ENCODE measurements at regions not wholly inside any gene's neighbourhood (a gene's known extent, or its start where the extent isn't known, plus 50 kb on each side); places are given as distances from the start of the nearest gene placed in this dataset.
"Not testable (repeated sequence)": the region's sequence is repeated elsewhere in the genome, so short reads cannot be mapped to it uniquely, and the experiment has no call there.

DNA sequence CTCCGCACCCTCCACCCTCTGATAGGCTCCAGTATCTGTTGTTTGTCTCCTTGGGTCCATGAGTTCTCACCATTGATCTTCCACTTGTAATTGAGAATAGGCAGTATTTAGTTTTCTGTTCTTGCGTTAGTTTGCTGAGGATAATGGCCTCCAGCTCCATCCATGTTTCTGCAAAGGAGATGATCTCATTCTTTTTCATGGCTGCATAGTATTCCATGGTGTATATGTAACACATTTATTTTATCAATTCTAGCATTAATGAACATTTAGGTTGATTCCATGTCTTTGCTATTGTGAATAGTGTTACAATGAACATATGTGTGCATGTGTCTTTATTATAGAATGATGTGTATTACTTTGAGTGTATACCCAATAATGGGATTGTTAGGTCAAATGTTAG, 814.6 kb upstream of the FRG1 start:
- no peak for DNase-seq (ENCODE audit: low read depth in 4 of 4, low spot score in 3 of 4)

GRCh38 chr4:189128341-189128740, 812.3 kb upstream of the FRG1 start:
- DNase-seq (ENCODE audit: low read depth in 4 of 4, low spot score in 3 of 4): no peak

- no peak for DNase-seq (ENCODE audit: low read depth in 4 of 4, low spot score in 3 of 4)
Measured at GRCh38 chr4:189129044-189129694, 811.5 kb upstream of the FRG1 start.

- no peak for DNase-seq (ENCODE audit: low read depth in 4 of 4, low spot score in 3 of 4)
Measured at GRCh38 chr4:189131118-189131517, 809.6 kb upstream of the FRG1 start.

- no peak for DNase-seq (ENCODE audit: low read depth in 4 of 4, low spot score in 3 of 4)
Measured at GRCh38 chr4:189136462-189136861, 804.2 kb upstream of the FRG1 start.

GRCh38 chr4:189143263-189143952, 797.3 kb upstream of the FRG1 start:
- DNase-seq (ENCODE audit: low read depth in 4 of 4, low spot score in 3 of 4): no peak

DNA sequence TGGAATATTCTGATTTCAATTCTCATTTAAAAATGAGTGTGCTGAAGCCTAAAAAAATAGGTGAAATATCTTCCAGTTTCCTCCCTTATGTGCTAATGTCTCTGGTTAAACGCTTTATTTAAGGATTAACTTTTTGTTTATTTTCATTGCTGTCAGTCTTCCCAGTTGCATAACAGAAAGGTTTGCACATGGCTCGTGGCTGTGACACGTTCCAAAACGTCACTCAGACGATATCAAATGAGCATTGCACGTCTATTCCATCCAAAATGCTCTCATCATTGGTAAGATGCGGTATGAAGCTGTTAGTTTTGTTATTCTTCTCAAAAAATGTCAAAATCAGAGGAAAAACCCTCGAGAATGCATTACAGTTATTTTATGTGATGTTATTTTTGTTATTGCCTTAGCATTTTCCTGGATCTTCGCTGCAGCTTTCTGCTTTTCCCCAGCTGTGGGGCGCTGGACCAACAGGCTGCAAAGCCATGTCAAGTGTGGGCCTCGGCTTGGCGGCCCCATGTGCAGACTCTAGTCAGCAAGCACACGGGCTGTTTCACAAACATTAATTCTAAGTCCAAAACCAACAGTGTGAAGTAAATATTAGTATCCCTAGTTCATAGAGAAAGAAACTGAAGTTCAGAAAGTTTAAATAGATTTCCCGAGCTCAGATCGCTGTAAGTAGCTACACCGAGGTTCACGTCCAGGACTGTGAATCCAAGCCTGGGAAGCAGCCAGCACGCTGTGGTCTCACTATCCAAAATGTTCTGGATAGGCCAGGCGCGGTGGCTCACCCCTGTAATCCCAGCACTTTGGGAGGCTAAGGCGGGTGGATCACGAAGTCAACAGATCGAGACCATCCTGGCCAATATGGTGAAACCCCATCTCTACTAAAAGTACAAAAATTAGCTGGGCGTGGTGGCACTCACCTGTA, 793.4 kb upstream of the FRG1 start:
- no peak for DNase-seq (ENCODE audit: low read depth in 4 of 4, low spot score in 3 of 4)

GRCh38 chr4:189155083-189155482, 785.6 kb upstream of the FRG1 start:
- DNase-seq (ENCODE audit: low read depth in 4 of 4, low spot score in 3 of 4): not testable (repeated sequence)

- DNase-seq (ENCODE audit: low read depth in 4 of 4, low spot score in 3 of 4): no peak
Measured at GRCh38 chr4:189162073-189162789, 778.4 kb upstream of the FRG1 start.

DNA sequence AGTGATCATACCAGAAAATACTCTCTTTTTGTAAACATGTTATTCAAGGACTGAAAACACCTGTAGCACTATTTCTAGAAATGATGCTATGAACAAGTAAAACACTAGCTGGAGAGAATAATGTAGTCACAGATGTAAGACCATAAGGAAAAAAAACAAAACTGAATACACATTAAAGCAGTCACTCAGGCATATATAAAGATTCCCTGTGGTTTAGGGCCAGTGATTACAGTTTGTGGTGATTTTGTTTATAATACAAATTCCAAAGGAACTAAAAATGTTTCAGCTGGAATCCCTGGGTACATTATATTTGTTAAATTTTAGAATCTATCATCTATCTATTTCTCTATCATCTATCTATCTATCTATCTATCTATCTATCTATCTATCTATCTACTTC, 777.8 kb upstream of the FRG1 start:
- DNase-seq (ENCODE audit: low read depth in 4 of 4, low spot score in 3 of 4): no peak

DNA sequence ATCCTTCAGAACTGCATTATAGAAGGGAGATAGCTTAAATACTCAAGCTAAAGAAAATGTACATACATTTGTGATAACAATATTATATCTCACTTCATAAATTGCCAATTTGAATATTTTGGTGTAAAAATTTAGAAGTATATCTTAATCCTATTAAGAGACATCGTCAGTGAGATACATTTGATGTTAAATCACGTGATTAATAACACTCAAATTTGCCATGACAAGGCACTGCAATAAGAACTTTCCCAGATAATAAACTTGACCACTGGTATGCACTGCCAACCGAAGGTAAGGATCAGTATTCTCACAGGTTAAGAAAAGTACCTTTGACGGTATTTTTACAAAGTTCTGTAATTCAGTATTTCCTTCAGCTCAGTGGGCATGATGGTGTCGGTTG, 764.7 kb upstream of the FRG1 start:
- DNase-seq (ENCODE audit: low read depth in 4 of 4, low spot score in 3 of 4): no peak

GRCh38 chr4:189177130-189177529, 763.5 kb upstream of the FRG1 start:
- no peak for DNase-seq (ENCODE audit: low read depth in 4 of 4, low spot score in 3 of 4)

DNA sequence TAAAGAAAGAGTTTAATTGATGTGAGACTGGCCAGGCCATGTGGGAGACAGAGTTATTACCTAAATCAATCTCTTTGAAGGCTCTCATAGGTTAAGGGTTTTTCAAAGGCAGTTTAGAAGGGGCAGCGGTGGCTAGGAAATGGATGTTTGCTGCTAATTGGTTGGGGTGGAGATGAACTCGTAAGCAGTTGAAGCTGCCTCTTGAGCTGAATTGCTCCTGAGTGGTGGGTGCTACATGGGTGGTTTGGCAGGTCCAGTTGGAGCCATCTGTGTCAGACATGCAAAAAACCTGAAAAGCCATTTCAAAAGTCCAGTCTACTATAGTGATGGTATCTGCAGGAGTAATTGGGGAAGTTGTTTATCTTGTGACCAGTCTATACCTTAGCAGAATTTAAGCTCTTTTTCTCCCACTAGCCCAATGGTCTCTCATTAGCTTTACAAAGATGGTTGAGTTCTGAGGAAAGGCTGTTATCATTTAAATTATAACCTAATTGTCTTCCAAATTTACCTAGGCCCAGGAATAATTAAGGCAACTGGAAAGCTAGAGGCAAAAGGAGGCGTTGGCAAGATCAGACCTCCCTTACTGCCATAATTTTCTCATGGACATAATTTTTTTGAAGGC, 762.4 kb upstream of the FRG1 start:
- no peak for DNase-seq (ENCODE audit: low read depth in 4 of 4, low spot score in 3 of 4)

DNA sequence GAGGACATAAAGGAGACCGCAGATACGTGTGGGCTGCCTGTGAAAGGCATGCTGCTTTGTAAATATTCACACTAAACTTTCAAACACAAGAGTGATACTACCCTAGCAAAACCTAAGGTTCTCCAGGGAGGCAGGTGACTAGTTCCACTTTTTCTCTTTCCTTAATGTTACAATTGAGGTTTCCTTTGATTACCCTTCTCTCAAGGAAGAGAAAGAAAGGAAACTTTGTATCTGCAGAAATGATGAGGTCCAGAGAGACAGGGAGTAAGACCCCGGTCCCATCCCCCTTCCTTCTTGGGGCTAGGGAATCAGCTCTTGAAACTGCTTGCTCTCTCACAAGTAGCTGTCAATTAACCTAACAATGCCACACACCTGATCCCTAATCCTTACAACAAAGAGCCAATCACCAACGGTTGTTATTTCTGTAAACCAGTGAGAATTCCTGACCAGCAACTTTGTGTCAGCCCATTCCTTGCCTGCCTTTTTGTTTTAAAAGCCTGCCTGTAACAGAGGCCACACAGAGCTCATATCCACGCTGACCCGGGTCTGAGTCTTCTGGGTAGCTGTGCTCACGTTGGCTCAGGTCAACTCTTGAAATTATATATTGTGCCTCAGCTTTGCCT, 754.8 kb upstream of the FRG1 start:
- no peak for DNase-seq (ENCODE audit: low read depth in 4 of 4, low spot score in 3 of 4)

DNA sequence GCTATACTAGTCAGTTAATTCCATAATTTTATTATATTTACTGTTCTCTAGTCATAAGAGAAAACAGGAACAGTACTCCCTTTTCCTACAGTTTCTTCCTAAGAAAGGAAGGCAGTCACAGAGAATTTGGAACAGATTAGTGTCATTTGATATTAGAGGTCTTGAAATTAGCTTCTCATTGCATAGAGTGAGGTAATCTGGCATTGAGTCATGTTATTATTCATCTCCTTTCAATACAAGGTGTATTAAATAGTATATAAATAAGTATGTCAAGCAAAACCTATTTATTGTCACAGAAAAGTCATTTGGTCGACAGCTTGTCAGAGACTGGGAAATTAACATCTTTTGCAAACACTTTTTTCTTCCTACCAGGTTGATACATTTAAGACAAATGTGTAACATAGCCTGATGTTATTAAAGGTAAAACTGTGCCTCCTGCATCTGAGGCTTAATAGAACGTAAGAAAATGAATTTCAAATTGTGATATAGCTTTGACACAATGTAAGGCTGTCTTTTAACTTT, 753.1 kb upstream of the FRG1 start:
- DNase-seq (ENCODE audit: low read depth in 4 of 4, low spot score in 3 of 4): no peak

GRCh38 chr4:189198624-189199023, 742.0 kb upstream of the FRG1 start:
- DNase-seq (ENCODE audit: low read depth in 4 of 4, low spot score in 3 of 4): no peak

DNA sequence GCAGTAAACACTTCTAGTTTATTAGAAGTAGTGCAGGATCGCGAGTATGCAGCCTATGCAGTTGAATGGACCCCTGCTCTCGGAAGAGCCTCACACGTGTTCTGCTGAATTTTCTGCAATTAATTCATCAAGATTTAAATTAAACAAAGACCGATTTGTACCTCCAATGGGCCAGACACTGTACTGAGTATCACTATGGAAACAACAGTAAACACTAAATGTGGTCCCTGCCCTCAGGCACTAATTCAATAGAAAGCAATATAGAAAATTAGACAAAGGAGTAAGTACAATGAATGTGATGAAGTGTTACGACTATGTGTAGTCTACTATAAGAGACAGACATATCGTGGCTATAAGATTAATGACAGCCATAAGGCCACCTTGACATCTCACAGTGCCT, 740.3 kb upstream of the FRG1 start:
- DNase-seq (ENCODE audit: low read depth in 4 of 4, low spot score in 3 of 4): no peak

DNA sequence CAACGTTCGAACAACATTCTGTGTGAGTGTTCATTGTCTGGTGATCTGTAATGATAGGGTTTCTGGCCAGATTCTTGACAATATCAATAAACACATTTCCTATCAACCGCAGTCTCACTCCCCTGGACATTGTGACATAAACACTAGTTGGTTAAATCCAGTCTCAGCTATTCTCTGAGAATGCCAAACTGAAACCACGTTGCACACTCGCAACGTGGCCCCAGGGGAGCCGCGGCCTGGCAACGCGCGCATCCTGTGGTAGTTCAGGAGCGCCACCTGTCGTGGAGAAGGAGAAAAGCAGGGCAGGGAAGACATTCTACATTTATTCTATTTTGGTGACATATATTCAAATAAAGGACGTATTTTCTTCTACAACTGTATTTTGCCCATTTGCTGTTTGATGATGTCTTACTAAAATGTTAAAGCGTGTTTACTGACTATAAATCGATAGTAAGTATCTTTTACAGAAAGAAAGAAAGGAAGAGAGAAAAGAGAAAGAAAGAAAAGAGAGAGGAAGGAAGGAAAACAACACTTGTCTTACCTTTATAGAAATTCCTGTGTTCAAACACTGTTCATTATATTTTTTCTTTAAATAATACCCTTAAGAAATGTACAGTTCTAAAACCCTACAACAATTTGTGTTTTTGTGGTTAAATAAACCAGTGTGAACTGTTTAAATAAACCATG, 738.3 kb upstream of the FRG1 start:
- DNase-seq (ENCODE audit: low read depth in 4 of 4, low spot score in 3 of 4): peak; percentile 22 to 43 (median 22)

DNA sequence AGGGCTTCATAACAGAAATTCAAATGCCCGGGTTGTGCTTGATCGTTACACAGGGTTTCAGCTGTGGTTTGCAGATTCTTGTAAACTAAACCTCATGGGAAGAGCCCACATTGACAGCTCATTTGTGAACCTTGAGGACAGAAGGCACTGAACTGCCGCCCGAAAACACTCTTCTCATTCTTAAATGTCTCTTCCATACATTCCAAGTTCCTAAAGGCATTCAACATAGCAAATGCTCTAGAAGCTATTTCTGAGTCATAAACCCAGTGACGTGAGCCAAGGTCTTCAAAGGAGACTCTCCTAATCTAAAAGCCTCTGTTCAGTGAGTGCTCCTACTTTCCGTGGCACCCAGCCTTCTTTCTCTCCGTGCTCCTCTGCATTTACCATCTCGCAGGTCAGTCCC, 737.8 kb upstream of the FRG1 start:
- DNase-seq (ENCODE audit: low read depth in 4 of 4, low spot score in 3 of 4): no peak
